CD4-positive, alpha-beta T cell (primary cell): ENCODE measurements at regions not wholly inside any gene's neighbourhood (a gene's known extent, or its start where the extent isn't known, plus 50 kb on each side); places are given as distances from the start of the nearest gene placed in this dataset.

Source experiments
- ATAC-seq: fragments of 200-7000 bp; cut with Tn5 transposase; one replicate; pipeline ENCODE4 v1.10.0; 2022; ENCODE audit warnings: mild to moderate bottlenecking; ENCODE audit not compliant: poor library complexity
- CTCF ChIA-PET: fragments of 350-600 bp; sonication (Branson Sonifier 250); formaldehyde crosslinking; loops from one replicate; lab custom pipeline; 2021; ENCODE audit warnings: antibody characterized with exemption, inconsistent platforms; lab: Charles Lee
- POLR2A ChIA-PET: fragments of 350-600 bp; sonication (Branson Sonifier 250); formaldehyde crosslinking; loops from one replicate; lab custom pipeline; 2021; ENCODE audit warnings: antibody characterized with exemption, inconsistent platforms; lab: Charles Lee
- DNase-seq, 14 experiments: peaks; one replicate each; pipeline ENCODE4 v3.0.0-alpha.2; 2013 to 2020; ENCODE audit warnings: mixed read lengths in 2 of 14
- H3K27ac ChIP-seq, 2 donors: one replicate each; pipeline versions ENCODE4 v1.5.1 to v1.7.0; 2013; ENCODE audit warnings: low read length in 2 of 2, low read depth in 1 of 2, mild to moderate bottlenecking in 1 of 2
- H3K27me3 ChIP-seq, 2 experiments: 1 replicate in 1 of 2; 2 replicates in 1 of 2; pipeline versions ENCODE4 v1.6.1 to v1.7.0; 2013; ENCODE audit warnings: low read length in 2 of 2, control low read depth in 1 of 2, mild to moderate bottlenecking in 1 of 2, moderate library complexity in 1 of 2; ENCODE audit not compliant: insufficient read depth in 2 of 2, control insufficient read depth in 1 of 2
- H3K36me3 ChIP-seq: one replicate; pipeline ENCODE4 v1.6.1; 2013; ENCODE audit warnings: low read length, control low read depth; ENCODE audit not compliant: insufficient read depth
- H3K4me1 ChIP-seq: one replicate; pipeline ENCODE4 v1.6.1; 2013; ENCODE audit warnings: low read length, control low read depth; ENCODE audit not compliant: insufficient read depth
- H3K4me3 ChIP-seq: one replicate; pipeline ENCODE4 v1.5.1; 2013; ENCODE audit warnings: mild to moderate bottlenecking, low read length, moderate library complexity
- H3K9me3 ChIP-seq, 2 experiments: 1 replicate in 1 of 2; 2 replicates in 1 of 2; pipeline versions ENCODE4 v1.6.1 to v1.7.0; 2013; ENCODE audit warnings: low read length in 2 of 2, mild to moderate bottlenecking in 2 of 2, control low read depth in 1 of 2, moderate library complexity in 1 of 2; ENCODE audit not compliant: control insufficient read depth in 1 of 2, insufficient read depth in 1 of 2
- H3K27ac Mint-ChIP-seq: one replicate; pipeline ENCODE4 v1.8.0; 2020; ENCODE audit warnings: mixed read lengths
- H3K27me3 Mint-ChIP-seq: one replicate; pipeline ENCODE4 v1.8.0; 2021; ENCODE audit warnings: mixed read lengths
- H3K36me3 Mint-ChIP-seq: one replicate; pipeline ENCODE4 v1.8.0; 2021; ENCODE audit warnings: low read depth, mixed read lengths
- H3K4me1 Mint-ChIP-seq: one replicate; pipeline ENCODE4 v1.8.0; 2021; ENCODE audit warnings: low read depth, mixed read lengths
- H3K4me3 Mint-ChIP-seq: one replicate; pipeline ENCODE4 v1.8.0; 2020; ENCODE audit warnings: mild to moderate bottlenecking, mixed read lengths
- H3K9me3 Mint-ChIP-seq: one replicate; pipeline ENCODE4 v1.8.0; 2020; ENCODE audit warnings: mixed read lengths
- intact Hi-C, 2 experiments: fragments of 100-400 bp; cut with DNase I in 1 of 2; cut with micrococcal nuclease in 1 of 2; formaldehyde crosslinking; loops; one replicate each; pipeline versions ENCODE4 v1.15.1 to v1.9.0; 2023 to 2025; cut with DNase I, micrococcal nuclease
- TF ChIP-seq, protein P1 (sequence below): fragments of 200-600 bp; IDR thresholded peaks from one replicate; pipeline ENCODE4 v1.8.0; 2022; ENCODE audit warnings: antibody characterized with exemption, mild to moderate bottlenecking

- no peaks in the 10 kb centered on the region for H3K4me1 ChIP-seq
- no peak overlapping the region for H3K4me3 Mint-ChIP-seq
- H3K27ac Mint-ChIP-seq: no peak overlapping the region
- CTCF ChIA-PET: no interaction called here
- H3K9me3 ChIP-seq: no peaks in the 10 kb centered on the region
- no peak overlapping the region for H3K4me3 ChIP-seq
- intact Hi-C loops: no loop called here
- POLR2A ChIA-PET: no interaction called here
- H3K36me3 ChIP-seq: no peaks in the 10 kb centered on the region
- peaks cover 3% of the 10 kb centered on the region for H3K9me3 Mint-ChIP-seq
- TF ChIP-seq, protein P1, sequence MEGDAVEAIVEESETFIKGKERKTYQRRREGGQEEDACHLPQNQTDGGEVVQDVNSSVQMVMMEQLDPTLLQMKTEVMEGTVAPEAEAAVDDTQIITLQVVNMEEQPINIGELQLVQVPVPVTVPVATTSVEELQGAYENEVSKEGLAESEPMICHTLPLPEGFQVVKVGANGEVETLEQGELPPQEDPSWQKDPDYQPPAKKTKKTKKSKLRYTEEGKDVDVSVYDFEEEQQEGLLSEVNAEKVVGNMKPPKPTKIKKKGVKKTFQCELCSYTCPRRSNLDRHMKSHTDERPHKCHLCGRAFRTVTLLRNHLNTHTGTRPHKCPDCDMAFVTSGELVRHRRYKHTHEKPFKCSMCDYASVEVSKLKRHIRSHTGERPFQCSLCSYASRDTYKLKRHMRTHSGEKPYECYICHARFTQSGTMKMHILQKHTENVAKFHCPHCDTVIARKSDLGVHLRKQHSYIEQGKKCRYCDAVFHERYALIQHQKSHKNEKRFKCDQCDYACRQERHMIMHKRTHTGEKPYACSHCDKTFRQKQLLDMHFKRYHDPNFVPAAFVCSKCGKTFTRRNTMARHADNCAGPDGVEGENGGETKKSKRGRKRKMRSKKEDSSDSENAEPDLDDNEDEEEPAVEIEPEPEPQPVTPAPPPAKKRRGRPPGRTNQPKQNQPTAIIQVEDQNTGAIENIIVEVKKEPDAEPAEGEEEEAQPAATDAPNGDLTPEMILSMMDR: no peak
- H3K27me3 Mint-ChIP-seq: no peaks in the 10 kb centered on the region
- H3K27ac ChIP-seq: no peak overlapping the region
- peaks cover 7% of the 10 kb centered on the region for H3K4me1 Mint-ChIP-seq
- H3K36me3 Mint-ChIP-seq: no peaks in the 10 kb centered on the region
- no peaks in the 10 kb centered on the region for H3K27me3 ChIP-seq
- ATAC-seq (no peak), DNase-seq (no peak)
Observed at GRCh38 chr5:142511358-142511757, 174.5 kb downstream of the FGF1 start.

GRCh38 chr5:142509026-142509425, 176.9 kb downstream of the FGF1 start:
- H3K36me3 Mint-ChIP-seq: no peaks in the 10 kb centered on the region
- ChIA-PET POLR2A (no interaction called here), CTCF (no interaction called here)
- Histone ChIP-seq H3K27ac (no peak overlapping the region), H3K9me3 (no peaks in the 10 kb centered on the region), H3K4me1 (no peaks in the 10 kb centered on the region), H3K27me3 (no peaks in the 10 kb centered on the region), H3K4me3 (no peak overlapping the region), H3K36me3 (no peaks in the 10 kb centered on the region)
- H3K27me3 Mint-ChIP-seq: no peaks in the 10 kb centered on the region
- TF ChIP-seq, protein P1: no peak
- ATAC-seq (no peak), DNase-seq (no peak)
- intact Hi-C loops: no loop called here
- no peaks in the 10 kb centered on the region for H3K9me3 Mint-ChIP-seq
- peaks cover 11% of the 10 kb centered on the region for H3K4me1 Mint-ChIP-seq
- no peak overlapping the region for H3K27ac Mint-ChIP-seq
- no peak overlapping the region for H3K4me3 Mint-ChIP-seq

GRCh38 chr5:142508591-142508990, 177.3 kb downstream of the FGF1 start:
- H3K36me3 Mint-ChIP-seq: no peaks in the 10 kb centered on the region
- Histone ChIP-seq H3K4me3 (no peak overlapping the region), H3K27me3 (no peaks in the 10 kb centered on the region), H3K4me1 (no peaks in the 10 kb centered on the region), H3K9me3 (no peaks in the 10 kb centered on the region), H3K36me3 (no peaks in the 10 kb centered on the region), H3K27ac (no peak overlapping the region)
- H3K4me3 Mint-ChIP-seq: no peak overlapping the region
- intact Hi-C loops: no loop called here
- no peaks in the 10 kb centered on the region for H3K9me3 Mint-ChIP-seq
- H3K27me3 Mint-ChIP-seq: no peaks in the 10 kb centered on the region
- ChIA-PET CTCF (no interaction called here), POLR2A (no interaction called here)
- no peak overlapping the region for H3K27ac Mint-ChIP-seq
- TF ChIP-seq, protein P1: no peak
- peaks cover 11% of the 10 kb centered on the region for H3K4me1 Mint-ChIP-seq
- DNase-seq: no peak
- no peak for ATAC-seq
